ENCODE measurements at regions not wholly inside any gene's neighbourhood (a gene's known extent, or its start where the extent isn't known, plus 50 kb on each side); places are given as distances from the start of the nearest gene placed in this dataset.

- no peak for DNase-seq (ENCODE audit: extremely low spot score, unreplicated experiment)
- no peaks in the 10 kb centered on the region for H3K9me3 Mint-ChIP-seq (ENCODE audit: unreplicated experiment)
- H3K27ac Mint-ChIP-seq (ENCODE audit: unreplicated experiment), result peak overlapping the region; percentile 89
- TF ChIP-seq CTCF (IDR thresholded peaks at IDR 0.05), result no peak
- H3K4me3 Mint-ChIP-seq (ENCODE audit: unreplicated experiment), result no peak overlapping the region
- H3K27me3 Mint-ChIP-seq (ENCODE audit: unreplicated experiment), result no peaks in the 10 kb centered on the region
- H3K36me3 Mint-ChIP-seq (ENCODE audit: unreplicated experiment), result no peaks in the 10 kb centered on the region
- H3K4me1 Mint-ChIP-seq (ENCODE audit: unreplicated experiment), result peaks cover 78% of the 10 kb centered on the region
These were observed 315.5 kb downstream of the TGFB2 start for GRCh38 chr1:218660678-218661053.

GRCh38 chr1:218661411-218661810, 316.3 kb downstream of the TGFB2 start:
- no peak overlapping the region for H3K4me3 Mint-ChIP-seq (ENCODE audit: unreplicated experiment)
- no peak for TF ChIP-seq CTCF (IDR thresholded peaks at IDR 0.05)
- no peaks in the 10 kb centered on the region for H3K27me3 Mint-ChIP-seq (ENCODE audit: unreplicated experiment)
- no peaks in the 10 kb centered on the region for H3K36me3 Mint-ChIP-seq (ENCODE audit: unreplicated experiment)
- DNase-seq (ENCODE audit: extremely low spot score, unreplicated experiment), result no peak
- H3K27ac Mint-ChIP-seq (ENCODE audit: unreplicated experiment), result peak overlapping the region; percentile 89
- no peaks in the 10 kb centered on the region for H3K9me3 Mint-ChIP-seq (ENCODE audit: unreplicated experiment)
- peaks cover 76% of the 10 kb centered on the region for H3K4me1 Mint-ChIP-seq (ENCODE audit: unreplicated experiment)

- no peak for TF ChIP-seq CTCF (IDR thresholded peaks at IDR 0.05)
- no peak for DNase-seq (ENCODE audit: extremely low spot score, unreplicated experiment)
- Mint-ChIP-seq H3K4me1 (ENCODE audit: unreplicated experiment) (peaks cover 50% of the 10 kb centered on the region), H3K36me3 (ENCODE audit: unreplicated experiment) (peaks cover 2% of the 10 kb centered on the region), H3K27me3 (ENCODE audit: unreplicated experiment) (no peaks in the 10 kb centered on the region), H3K9me3 (ENCODE audit: unreplicated experiment) (peaks cover 6% of the 10 kb centered on the region), H3K4me3 (ENCODE audit: unreplicated experiment) (peak overlapping the region; percentile 20), H3K27ac (ENCODE audit: unreplicated experiment) (peak overlapping the region; percentile 88)
These were observed 319.4 kb downstream of the TGFB2 start for GRCh38 chr1:218664385-218665170.

- Mint-ChIP-seq H3K27me3 (ENCODE audit: unreplicated experiment) (no peaks in the 10 kb centered on the region), H3K4me1 (ENCODE audit: unreplicated experiment) (peaks cover 45% of the 10 kb centered on the region), H3K36me3 (ENCODE audit: unreplicated experiment) (peaks cover 2% of the 10 kb centered on the region), H3K9me3 (ENCODE audit: unreplicated experiment) (peaks cover 6% of the 10 kb centered on the region), H3K4me3 (ENCODE audit: unreplicated experiment) (no peak overlapping the region), H3K27ac (ENCODE audit: unreplicated experiment) (peak overlapping the region; percentile 88)
- no peak for TF ChIP-seq CTCF (IDR thresholded peaks at IDR 0.05)
- DNase-seq (ENCODE audit: extremely low spot score, unreplicated experiment), result no peak
These were observed 320.1 kb downstream of the TGFB2 start for GRCh38 chr1:218665221-218665620.

- peaks cover 2% of the 10 kb centered on the region for H3K36me3 Mint-ChIP-seq (ENCODE audit: unreplicated experiment)
- DNase-seq (ENCODE audit: extremely low spot score, unreplicated experiment), result no peak
- H3K27me3 Mint-ChIP-seq (ENCODE audit: unreplicated experiment), result no peaks in the 10 kb centered on the region
- no peak for TF ChIP-seq CTCF (IDR thresholded peaks at IDR 0.05)
- no peak overlapping the region for H3K27ac Mint-ChIP-seq (ENCODE audit: unreplicated experiment)
- H3K4me1 Mint-ChIP-seq (ENCODE audit: unreplicated experiment), result peaks cover 39% of the 10 kb centered on the region
- peaks cover 6% of the 10 kb centered on the region for H3K9me3 Mint-ChIP-seq (ENCODE audit: unreplicated experiment)
- H3K4me3 Mint-ChIP-seq (ENCODE audit: unreplicated experiment), result no peak overlapping the region
These were observed 321.1 kb downstream of the TGFB2 start for GRCh38 chr1:218666263-218666662.

Data from osteocyte (in vitro differentiated cells).